Esophagus squamous epithelium (tissue), 5 donors: ENCODE measurements at regions not wholly inside any gene's neighbourhood (a gene's known extent, or its start where the extent isn't known, plus 50 kb on each side); places are given as distances from the start of the nearest gene placed in this dataset.

Source experiments
- DNase-seq: peaks from one replicate; lab custom pipeline; 2025; lab: John Stamatoyannopoulos, UW
- H3K27ac ChIP-seq, 4 donors: fragments of 200-600 bp; sonication (generic); one replicate each; pipeline ENCODE4 v1.5.1; 2016 to 2019; ENCODE audit warnings: mild to moderate bottlenecking in 1 of 4
- H3K27me3 ChIP-seq, 4 donors: fragments of 200-600 bp; sonication (generic); 1 replicate in 3 of 4; 2 replicates in 1 of 4; pipeline versions ENCODE4 v1.5.1 to v1.6.0; 2017 to 2021; ENCODE audit warnings: antibody characterized with exemption in 1 of 4
- H3K36me3 ChIP-seq, 3 donors: fragments of 200-600 bp; sonication (generic); one replicate each; pipeline ENCODE4 v1.5.1; 2016 to 2019
- H3K4me1 ChIP-seq, 3 donors: fragments of 200-600 bp; sonication (generic); one replicate each; pipeline ENCODE4 v1.5.1; 2017 to 2019
- H3K4me3 ChIP-seq, 4 donors: fragments of 200-600 bp; sonication (generic); 1 replicate in 3 of 4; 2 replicates in 1 of 4; pipeline ENCODE4 v1.5.1; 2016 to 2019; ENCODE audit warnings: mild to moderate bottlenecking in 2 of 4, moderate library complexity in 1 of 4
- H3K9me3 ChIP-seq, 3 donors: fragments of 200-600 bp; sonication (generic); one replicate each; pipeline ENCODE4 v1.5.1; 2016 to 2019
- CTCF ChIP-seq, 6 experiments: fragments of 450-650 bp in 4 of 6; fragments of 200-600 bp in 2 of 6; sonication (generic) in 2 of 6; IDR thresholded peaks; one replicate each; pipeline ENCODE4 v1.5.1; 2016 to 2019; ENCODE audit warnings: antibody characterized with exemption in 6 of 6, mild to moderate bottlenecking in 4 of 6, moderate library complexity in 4 of 6
- POLR2A ChIP-seq, 4 donors: fragments of 450-650 bp; IDR thresholded peaks; one replicate each; pipeline ENCODE4 v1.6.1; 2017; ENCODE audit warnings: antibody characterized with exemption in 4 of 4, mild to moderate bottlenecking in 4 of 4, moderate library complexity in 3 of 4
- WGBS, 2 donors: methylation state at CpG; one replicate each; pipeline ENCODE4 v1.1.5; 2018; 5-methylcytosine and 5-hydroxymethylcytosine counted together
- intact Hi-C: fragments of 100-400 bp; cut with DNase I; formaldehyde crosslinking; loops from one replicate; pipeline ENCODE4 v1.15.0; 2022
- donor health status: DM: yes; HTN: yes; CAD: no.

- Histone ChIP-seq H3K9me3 (no peaks in the 10 kb centered on the region), H3K36me3 (no peaks in the 10 kb centered on the region), H3K27ac (no peak overlapping the region), H3K27me3 (no peaks in the 10 kb centered on the region), H3K4me3 (no peak overlapping the region), H3K4me1 (no peaks in the 10 kb centered on the region)
- TF ChIP-seq CTCF (IDR thresholded peaks at IDR 0.05) (no peak), POLR2A (IDR thresholded peaks at IDR 0.05) (no peak)
- 81 to 83% methylated on average over 6 of the region's 6 CpGs for WGBS, 2 donors
- DNase-seq, result no peak
- intact Hi-C loops, result no loop called here
Observed at GRCh38 chr20:54407459-54407858, 67.9 kb upstream of the DOK5 start.

- H3K4me1 ChIP-seq, result no peaks in the 10 kb centered on the region
- H3K36me3 ChIP-seq, result no peaks in the 10 kb centered on the region
- no peak overlapping the region for H3K4me3 ChIP-seq
- H3K9me3 ChIP-seq, result no peaks in the 10 kb centered on the region
- intact Hi-C loops, result no loop called here
- no peak overlapping the region for H3K27ac ChIP-seq
- WGBS, 2 donors, result 27 to 54% methylated on average over 1 of the region's 1 CpG
- no peaks in the 10 kb centered on the region for H3K27me3 ChIP-seq
- TF ChIP-seq CTCF (IDR thresholded peaks at IDR 0.05), result no peak
- TF ChIP-seq POLR2A (IDR thresholded peaks at IDR 0.05), result no peak
- no peak for DNase-seq
Observed at GRCh38 chr20:54415967-54416366, 59.4 kb upstream of the DOK5 start.

- no peak for TF ChIP-seq CTCF (IDR thresholded peaks at IDR 0.05)
- no peak for TF ChIP-seq POLR2A (IDR thresholded peaks at IDR 0.05)
- no peaks in the 10 kb centered on the region for H3K4me1 ChIP-seq
- no peaks in the 10 kb centered on the region for H3K27me3 ChIP-seq
- H3K36me3 ChIP-seq, result no peaks in the 10 kb centered on the region
- H3K9me3 ChIP-seq, result no peaks in the 10 kb centered on the region
- H3K27ac ChIP-seq, result no peak overlapping the region
- intact Hi-C loops, result no loop called here
- no peak for DNase-seq
- WGBS, 2 donors, result 63 to 69% methylated on average over 4 of the region's 4 CpGs
- H3K4me3 ChIP-seq, result no peak overlapping the region
Observed at GRCh38 chr20:54416770-54417169, 58.6 kb upstream of the DOK5 start.

- no peaks in the 10 kb centered on the region for H3K4me1 ChIP-seq
- H3K9me3 ChIP-seq, result peaks cover 0 to 2% (median 0%) of the 10 kb centered on the region in 3 donors
- H3K36me3 ChIP-seq, result no peaks in the 10 kb centered on the region
- H3K4me3 ChIP-seq, result no peak overlapping the region
- H3K27ac ChIP-seq, result no peak overlapping the region
- intact Hi-C loops, result no loop called here
- TF ChIP-seq CTCF (IDR thresholded peaks at IDR 0.05) (no peak), POLR2A (IDR thresholded peaks at IDR 0.05) (no peak)
- H3K27me3 ChIP-seq, result no peaks in the 10 kb centered on the region
- DNase-seq, result no peak
Observed at GRCh38 chr20:54419531-54419930, 55.9 kb upstream of the DOK5 start.
